GM04504 (cell line): ENCODE measurements at regions not wholly inside any gene's neighbourhood (a gene's known extent, or its start where the extent isn't known, plus 50 kb on each side); places are given as distances from the start of the nearest gene placed in this dataset.
"Not testable (repeated sequence)": the region's sequence is repeated elsewhere in the genome, so short reads cannot be mapped to it uniquely, and the experiment has no call there.

Source experiments
- DNase-seq: peaks from one replicate; pipeline ENCODE4 v3.0.0-alpha.2; 2012; ENCODE audit warnings: low read depth

DNA sequence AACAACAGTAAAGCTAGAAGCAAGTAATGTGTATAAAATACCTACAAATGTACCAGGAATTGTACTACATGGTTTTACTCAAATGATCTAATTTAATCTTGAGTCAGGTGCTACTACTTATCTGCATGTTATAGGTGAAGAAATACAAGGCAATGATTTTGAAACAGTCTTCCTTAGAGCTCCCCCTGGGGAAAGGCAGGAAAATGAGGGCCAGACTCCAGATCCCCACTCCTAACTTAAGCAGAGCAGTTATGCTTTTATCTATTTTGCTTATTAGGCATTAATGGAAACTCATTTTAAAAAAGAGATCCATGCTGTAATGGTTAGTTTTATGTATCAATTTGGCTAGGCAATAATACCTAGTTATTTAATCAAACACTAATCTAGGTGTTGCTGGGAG is 109.3 kb upstream of the CPSF6 start:
- no peak for DNase-seq

DNA sequence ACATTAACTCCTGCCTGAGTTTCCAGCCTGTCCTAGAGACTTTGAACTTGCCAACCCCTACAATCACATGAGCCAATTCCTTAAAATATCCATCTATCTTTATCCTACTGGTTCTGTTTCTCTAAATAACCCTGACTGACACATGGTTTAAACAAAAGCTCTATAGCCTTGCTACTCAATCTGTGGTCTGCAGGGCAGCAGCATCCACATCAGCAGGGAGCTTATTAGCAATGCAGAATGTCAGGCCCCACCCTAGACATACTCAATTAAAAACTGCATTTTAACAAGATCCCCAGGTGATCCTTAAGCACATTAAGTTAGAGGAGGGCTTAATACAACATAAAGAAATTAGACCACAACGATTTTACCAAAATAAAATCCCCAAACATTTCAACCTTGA is 108.3 kb upstream of the CPSF6 start:
- DNase-seq = no peak

DNA sequence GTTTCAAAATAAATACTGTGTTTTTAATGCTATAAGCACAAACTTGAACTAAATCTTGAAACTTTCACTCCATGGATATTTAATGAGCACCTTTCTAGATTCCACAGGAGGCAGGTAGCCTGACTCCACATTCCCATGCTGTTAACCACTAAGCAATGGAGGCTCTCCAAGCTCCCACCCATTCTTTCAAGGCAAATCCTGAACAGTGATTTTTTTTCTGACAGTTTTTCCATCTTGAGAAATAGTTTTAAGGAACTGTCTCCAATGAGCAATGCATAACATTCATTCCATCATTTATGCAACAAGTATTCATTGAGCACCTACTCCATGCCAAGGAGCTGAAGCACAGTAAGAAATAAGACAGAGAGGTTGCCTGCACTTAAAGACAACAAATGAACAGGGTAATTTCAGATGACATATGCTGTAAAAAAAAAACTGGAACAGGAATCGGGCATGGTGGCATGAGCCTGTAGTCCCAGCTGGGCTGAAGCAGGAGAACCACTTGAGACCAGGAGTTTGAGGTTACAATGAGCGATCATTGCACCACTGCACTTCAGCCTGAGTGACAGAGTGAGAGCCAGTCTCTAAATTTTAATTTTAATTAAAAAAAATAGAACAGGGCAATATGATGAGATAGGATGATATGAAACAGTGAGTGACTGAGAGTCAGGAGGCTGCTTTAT is 102.3 kb upstream of the CPSF6 start:
- DNase-seq = no peak

- DNase-seq = no peak
Observed at GRCh38 chr12:69141074-69141473, 98.3 kb upstream of the CPSF6 start.

GRCh38 chr12:69149270-69149669 is 90.1 kb upstream of the CPSF6 start:
- no peak for DNase-seq

- no peak for DNase-seq
Observed at GRCh38 chr12:69150083-69150795, 89.1 kb upstream of the CPSF6 start.

DNA sequence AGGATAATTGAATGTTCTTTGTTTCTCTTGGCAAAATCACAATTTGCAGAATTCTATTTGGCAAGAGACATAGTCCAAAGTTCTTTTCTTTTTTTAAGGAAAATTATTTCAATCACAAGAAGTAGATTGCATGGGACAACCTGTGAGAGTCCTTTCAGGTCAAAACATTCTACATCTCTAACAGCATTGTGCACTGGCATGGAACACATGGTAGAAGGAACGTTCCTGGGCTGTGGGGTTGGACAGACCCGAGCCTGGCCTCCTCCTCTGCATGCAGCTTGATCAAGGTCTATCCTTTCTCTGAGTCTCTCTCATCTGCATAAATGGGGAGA is 88.6 kb upstream of the CPSF6 start:
- no peak for DNase-seq

DNA sequence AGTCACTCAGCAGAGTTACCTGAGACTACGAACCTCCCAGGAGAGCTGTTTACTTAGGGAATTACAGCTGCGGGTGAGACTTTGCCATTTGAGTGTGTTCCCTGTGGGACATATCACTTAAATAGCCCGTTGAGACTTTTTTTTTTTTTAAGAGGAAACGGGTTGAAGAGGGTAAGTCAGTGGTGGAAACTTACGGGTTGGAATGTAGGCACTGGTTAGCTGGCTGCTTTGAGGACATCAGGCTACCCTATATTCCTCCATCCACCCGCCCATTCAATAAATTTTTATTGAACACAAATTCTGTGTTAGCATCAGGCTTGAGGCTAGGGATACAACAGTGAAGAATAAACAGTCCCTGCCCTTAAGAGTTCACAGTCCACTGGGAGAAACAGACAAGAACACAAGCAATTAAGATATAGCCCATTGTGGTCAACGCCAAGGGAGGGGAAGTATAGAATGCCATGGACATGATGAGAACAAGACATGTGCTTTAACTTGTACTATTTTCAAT is 88.1 kb upstream of the CPSF6 start:
- no peak for DNase-seq

DNA sequence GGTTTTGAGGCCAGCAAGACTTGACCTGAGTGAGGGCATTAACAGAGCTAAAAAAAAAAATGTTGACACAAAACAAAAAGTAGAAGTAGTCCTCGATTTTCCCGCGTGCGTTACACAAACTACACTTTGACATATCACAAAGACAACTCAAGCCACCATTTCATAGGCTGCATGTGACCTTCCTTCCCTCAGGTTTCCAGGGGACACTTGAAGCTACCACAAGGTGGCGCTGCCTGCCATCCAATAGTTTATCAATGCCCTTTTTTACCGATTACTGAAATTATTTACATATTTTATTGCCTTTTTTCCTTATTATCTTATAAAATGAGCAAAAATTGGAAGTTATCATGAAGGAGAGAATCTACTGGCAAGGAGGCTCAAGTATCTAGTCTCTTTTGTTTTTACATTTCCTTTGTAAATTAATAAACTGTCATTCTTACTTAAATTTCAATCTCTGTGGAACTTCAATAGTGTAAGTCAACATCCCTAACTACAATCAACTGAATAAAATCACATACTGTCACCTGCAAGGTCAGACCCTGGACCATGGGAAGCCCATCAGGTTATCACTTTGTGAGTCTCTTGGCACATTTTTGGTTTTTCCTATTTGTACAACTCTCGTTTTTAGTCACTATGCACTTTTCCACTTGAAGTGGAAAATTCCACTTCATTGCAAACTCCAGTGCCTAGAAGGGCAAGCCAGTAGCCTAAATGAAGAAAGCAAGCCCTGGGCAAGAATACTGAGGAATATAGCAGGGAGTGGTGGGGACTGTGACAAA is 84.6 kb upstream of the CPSF6 start:
- DNase-seq = peak; percentile 9

DNA sequence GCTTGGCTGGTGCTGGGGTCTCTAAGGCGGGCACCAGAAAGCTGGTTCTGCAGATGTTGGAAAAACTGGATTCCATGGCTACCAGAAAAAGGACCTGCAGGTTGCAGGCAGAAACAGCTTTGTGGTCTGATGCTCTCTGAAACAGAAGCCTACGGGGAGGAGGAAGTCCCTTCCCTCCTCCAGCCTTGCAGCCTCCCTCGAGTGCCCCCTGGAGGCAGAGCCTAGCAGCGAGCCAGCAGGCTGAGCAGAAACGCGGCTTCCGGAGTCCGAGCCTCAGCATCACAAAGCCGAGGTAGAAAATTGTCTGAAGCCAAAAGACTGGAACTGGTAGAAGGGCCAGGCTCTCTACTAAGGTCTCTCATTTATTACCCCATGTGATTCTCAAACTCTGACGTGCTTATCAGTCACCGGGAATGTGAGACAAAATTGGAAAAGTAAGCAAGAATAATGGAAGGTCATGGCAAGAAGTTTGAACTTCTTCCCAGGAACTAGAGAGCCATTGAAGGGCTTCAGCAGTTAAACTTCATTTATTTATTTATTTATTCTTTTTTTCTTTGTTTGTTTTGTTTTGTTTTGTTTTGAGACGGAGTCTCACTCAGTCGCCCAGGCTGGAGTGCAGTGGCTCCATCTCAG is 82.2 kb upstream of the CPSF6 start:
- DNase-seq = peak; percentile 53

GRCh38 chr12:69161829-69162228 is 77.5 kb upstream of the CPSF6 start:
- no peak for DNase-seq

- no peak for DNase-seq
Observed at GRCh38 chr12:69163681-69164362, 75.5 kb upstream of the CPSF6 start.

GRCh38 chr12:69167648-69168165 is 71.7 kb upstream of the CPSF6 start:
- no peak for DNase-seq

DNA sequence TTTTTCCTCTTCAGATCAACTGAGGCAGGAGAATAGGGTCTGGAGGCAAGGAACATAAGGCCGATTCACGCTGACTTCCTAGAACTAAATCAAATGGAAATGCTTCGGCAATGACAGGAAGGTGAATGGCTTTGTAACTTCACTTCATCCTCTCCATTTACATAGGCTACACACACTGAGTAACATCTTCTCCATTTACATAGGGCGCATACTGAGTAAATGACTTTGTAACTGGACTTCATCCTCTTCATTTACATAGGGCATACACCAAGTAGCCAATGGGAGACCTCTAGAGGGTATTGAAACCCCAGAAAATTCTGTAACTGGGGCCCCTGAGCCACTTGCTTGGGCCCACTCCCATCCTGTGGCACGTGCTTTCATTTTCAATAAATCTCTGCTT is 71.0 kb upstream of the CPSF6 start:
- no peak for DNase-seq

- DNase-seq = no peak
Observed at GRCh38 chr12:69168828-69169227, 70.5 kb upstream of the CPSF6 start.

GRCh38 chr12:69170293-69170692 is 69.1 kb upstream of the CPSF6 start:
- no peak for DNase-seq

GRCh38 chr12:69171881-69172280 is 67.5 kb upstream of the CPSF6 start:
- DNase-seq = no peak

- DNase-seq = no peak
Observed at GRCh38 chr12:69172491-69172890, 66.9 kb upstream of the CPSF6 start.

DNA sequence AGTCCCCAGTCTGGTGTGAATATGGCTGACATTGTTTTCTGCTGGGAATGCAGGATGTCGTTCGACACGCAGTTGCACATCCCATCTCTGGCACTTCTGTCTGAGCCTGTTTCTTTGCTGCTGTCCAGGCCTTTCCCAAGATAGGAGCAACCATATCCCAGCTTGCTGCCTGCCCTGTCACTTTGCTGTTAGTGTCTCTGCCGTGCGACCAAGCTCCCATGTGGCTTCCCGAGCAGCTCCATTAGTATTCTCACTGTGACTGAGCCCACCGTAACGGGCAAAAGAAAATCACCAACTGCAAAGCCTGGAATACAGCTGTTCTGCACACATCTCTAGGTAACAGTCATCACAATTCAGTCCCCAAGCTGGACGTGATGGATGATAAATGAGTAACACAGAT is 66.0 kb upstream of the CPSF6 start:
- DNase-seq = no peak

DNA sequence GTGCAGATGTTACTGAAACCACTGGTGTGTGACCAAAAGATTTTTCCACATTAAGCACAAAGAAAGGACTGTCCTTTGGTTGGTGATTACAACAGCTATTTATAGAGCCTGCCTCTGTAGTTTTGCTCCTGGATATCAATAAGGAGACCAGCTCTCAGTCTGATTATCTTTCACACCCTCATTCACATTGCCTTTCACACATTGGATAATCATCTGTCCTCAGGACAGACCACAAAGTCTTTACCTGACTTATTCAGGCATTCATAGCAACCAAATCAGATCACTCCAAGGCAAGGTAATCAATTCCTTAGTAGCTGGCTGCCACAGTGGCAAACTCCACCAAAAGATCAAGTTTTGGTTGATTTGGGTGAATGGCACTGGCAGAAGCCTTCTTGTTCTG is 59.6 kb upstream of the CPSF6 start:
- no peak for DNase-seq

DNA sequence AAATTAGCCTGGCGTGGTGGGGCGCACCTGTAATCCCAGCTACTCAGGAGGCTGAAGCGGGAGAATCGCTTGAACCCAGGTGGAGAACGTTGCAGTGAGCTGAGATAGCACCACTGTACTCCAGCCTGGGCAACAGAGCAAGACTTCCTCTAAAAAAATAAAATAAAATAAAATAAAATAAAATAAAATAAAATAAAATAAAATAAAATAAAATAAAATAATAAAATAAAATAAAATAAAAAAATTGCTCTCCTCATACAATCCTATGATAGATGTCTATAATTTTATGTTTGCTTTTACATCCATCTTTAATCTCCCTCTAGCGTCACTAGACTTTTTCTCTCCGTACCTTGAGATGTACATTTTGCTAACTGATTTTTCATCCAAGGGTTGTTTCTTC is 51.8 kb upstream of the CPSF6 start:
- DNase-seq = not testable (repeated sequence)
